NCI-H2081 treated with DMSO at 0.1 percent for 48 hours (cell line): ENCODE measurements at regions not wholly inside any gene's neighbourhood (a gene's known extent, or its start where the extent isn't known, plus 50 kb on each side); places are given as distances from the start of the nearest gene placed in this dataset.

ENCODE experiments used
- DNase-seq: peaks from one replicate; lab custom pipeline; 2025; lab: John Stamatoyannopoulos, UW

- DNase-seq, result no peak
Measured at GRCh38 chr22:48352086-48352911, 1475.4 kb downstream of the BRD1 start.

- DNase-seq, result no peak
Measured at GRCh38 chr22:48351376-48352085, 1476.1 kb downstream of the BRD1 start.

GRCh38 chr22:48350456-48350855 is 1477.2 kb downstream of the BRD1 start:
- no peak for DNase-seq

- DNase-seq, result no peak
Measured at GRCh38 chr22:48348855-48349254, 1478.8 kb downstream of the BRD1 start.

- DNase-seq, result no peak
Measured at GRCh38 chr22:48347311-48347710, 1480.4 kb downstream of the BRD1 start.

- no peak for DNase-seq
Measured at GRCh38 chr22:48346911-48347310, 1480.8 kb downstream of the BRD1 start.

GRCh38 chr22:48346311-48346710 is 1481.4 kb downstream of the BRD1 start:
- DNase-seq, result no peak

GRCh38 chr22:48345631-48346030 is 1482.0 kb downstream of the BRD1 start:
- DNase-seq, result no peak

GRCh38 chr22:48343461-48343860 is 1484.2 kb downstream of the BRD1 start:
- DNase-seq, result no peak

GRCh38 chr22:48342732-48343131 is 1484.9 kb downstream of the BRD1 start:
- no peak for DNase-seq

- DNase-seq, result no peak
Measured at GRCh38 chr22:48342016-48342415, 1485.7 kb downstream of the BRD1 start.

- DNase-seq, result no peak
Measured at GRCh38 chr22:48340727-48341709, 1486.7 kb downstream of the BRD1 start.

- no peak for DNase-seq
Measured at GRCh38 chr22:48340191-48340590, 1487.5 kb downstream of the BRD1 start.

GRCh38 chr22:48338793-48339705 is 1488.6 kb downstream of the BRD1 start:
- DNase-seq, result no peak

GRCh38 chr22:48337957-48338792 is 1489.5 kb downstream of the BRD1 start:
- no peak for DNase-seq

- DNase-seq, result no peak
Measured at GRCh38 chr22:48336339-48337060, 1491.2 kb downstream of the BRD1 start.

- no peak for DNase-seq
Measured at GRCh38 chr22:48335442-48336139, 1492.1 kb downstream of the BRD1 start.

GRCh38 chr22:48334971-48335370 is 1492.7 kb downstream of the BRD1 start:
- no peak for DNase-seq
